Neural progenitor cell (in vitro differentiated cells): ENCODE measurements at regions not wholly inside any gene's neighbourhood (a gene's known extent, or its start where the extent isn't known, plus 50 kb on each side); places are given as distances from the start of the nearest gene placed in this dataset.

ENCODE experiments used
- DNase-seq: peaks from one replicate; pipeline ENCODE4 v3.0.0-alpha.2; 2016; ENCODE audit warnings: low spot score
- H2AFZ ChIP-seq: fragments of 200-600 bp; sonication (generic); replicated peaks from 2 replicates; pipeline ENCODE4 v1.6.1; 2016; ENCODE audit warnings: antibody characterized with exemption
- H3F3A ChIP-seq: fragments of 200-600 bp; sonication (generic); 2 replicates; pipeline ENCODE4 v1.6.1; 2016; ENCODE audit warnings: antibody characterized with exemption, low read depth
- H3K27ac ChIP-seq: fragments of 200-600 bp; sonication (generic); 2 replicates; pipeline ENCODE4 v1.5.1; 2016; ENCODE audit warnings: mild to moderate bottlenecking
- H3K27me3 ChIP-seq: fragments of 200-600 bp; sonication (generic); 2 replicates; pipeline ENCODE4 v1.6.1; 2016; ENCODE audit warnings: mild to moderate bottlenecking, moderate library complexity
- H3K36me3 ChIP-seq: fragments of 200-600 bp; sonication (generic); 2 replicates; pipeline ENCODE4 v1.5.1; 2016
- H3K4me1 ChIP-seq: fragments of 200-600 bp; sonication (generic); 2 replicates; pipeline ENCODE4 v1.6.1; 2016; ENCODE audit warnings: mixed run types
- H3K4me2 ChIP-seq: fragments of 200-600 bp; sonication (generic); 2 replicates; pipeline ENCODE4 v1.6.1; 2016
- H3K4me3 ChIP-seq: fragments of 200-600 bp; sonication (generic); 2 replicates; pipeline ENCODE4 v1.5.1; 2016
- H3K79me2 ChIP-seq: fragments of 200-600 bp; sonication (generic); 2 replicates; pipeline ENCODE4 v1.6.1; 2016; ENCODE audit warnings: low read depth
- H3K9ac ChIP-seq: fragments of 200-600 bp; sonication (generic); 2 replicates; pipeline ENCODE4 v1.6.1; 2016
- H3K9me3 ChIP-seq: fragments of 200-600 bp; sonication (generic); 2 replicates; pipeline ENCODE4 v1.5.1; 2016; ENCODE audit warnings: low read depth
- H4K20me1 ChIP-seq: fragments of 200-600 bp; sonication (generic); 2 replicates; pipeline ENCODE4 v1.6.1; 2016; ENCODE audit warnings: low read depth
- H3K27ac Mint-ChIP-seq: 3 replicates; pipeline ENCODE4 v1.8.0; 2021; ENCODE audit warnings: mixed read lengths
- H3K27me3 Mint-ChIP-seq: 2 replicates; pipeline ENCODE4 v1.8.0; 2022; ENCODE audit warnings: low read depth, mild to moderate bottlenecking, inconsistent platforms, moderate library complexity, mixed read lengths; ENCODE audit not compliant: insufficient read depth
- H3K36me3 Mint-ChIP-seq: 3 replicates; pipeline ENCODE4 v1.8.0; 2021; ENCODE audit warnings: mixed read lengths
- H3K4me1 Mint-ChIP-seq: 3 replicates; pipeline ENCODE4 v1.8.0; 2021; ENCODE audit warnings: mixed read lengths
- H3K4me3 Mint-ChIP-seq: 3 replicates; pipeline ENCODE4 v1.8.0; 2021; ENCODE audit warnings: mild to moderate bottlenecking, moderate library complexity, mixed read lengths
- H3K9me3 Mint-ChIP-seq: 3 replicates; pipeline ENCODE4 v1.8.0; 2020; ENCODE audit warnings: mixed read lengths
- CTCF ChIP-seq: fragments of 200-600 bp; sonication (generic); IDR thresholded peaks from 2 replicates; pipeline ENCODE4 v1.5.1; 2017; ENCODE audit warnings: antibody characterized with exemption, mild to moderate bottlenecking
- EZH2 ChIP-seq: fragments of 200-600 bp; sonication (generic); IDR thresholded peaks from 2 replicates; pipeline ENCODE4 v1.6.1; 2017; ENCODE audit warnings: antibody characterized with exemption, mild to moderate bottlenecking, moderate library complexity
- EZH2phosphoT487 ChIP-seq: fragments of 200-600 bp; sonication (generic); IDR thresholded peaks from 2 replicates; pipeline ENCODE4 v1.6.1; 2017; ENCODE audit warnings: antibody characterized with exemption

GRCh38 chr4:62260254-62260653 is 1060.1 kb downstream of the ADGRL3 start:
- Mint-ChIP-seq H3K4me1 (no peaks in the 10 kb centered on the region), H3K9me3 (no peaks in the 10 kb centered on the region), H3K27ac (no peak overlapping the region), H3K27me3 (no peaks in the 10 kb centered on the region), H3K36me3 (no peaks in the 10 kb centered on the region), H3K4me3 (no peak overlapping the region)
- Histone ChIP-seq H3K4me2 (no peak overlapping the region), H3K79me2 (no peaks in the 10 kb centered on the region), H3F3A (no peaks in the 10 kb centered on the region), H3K36me3 (no peaks in the 10 kb centered on the region), H3K27me3 (no peaks in the 10 kb centered on the region), H3K4me1 (no peaks in the 10 kb centered on the region), H4K20me1 (no peaks in the 10 kb centered on the region), H2AFZ (no peak overlapping the region), H3K4me3 (no peak overlapping the region), H3K9ac (no peak overlapping the region), H3K9me3 (no peaks in the 10 kb centered on the region), H3K27ac (no peak overlapping the region)
- TF ChIP-seq CTCF: no peak
- no peak for TF ChIP-seq EZH2
- no peak for DNase-seq

GRCh38 chr4:62256479-62256878 is 1056.4 kb downstream of the ADGRL3 start:
- H3K4me2 ChIP-seq: no peak overlapping the region
- no peaks in the 10 kb centered on the region for H3K4me1 Mint-ChIP-seq
- H3K27ac Mint-ChIP-seq: no peak overlapping the region
- TF ChIP-seq EZH2phosphoT487: no peak
- TF ChIP-seq EZH2: no peak
- TF ChIP-seq CTCF: no peak
- H3K36me3 ChIP-seq: no peaks in the 10 kb centered on the region
- no peak overlapping the region for H3K4me3 Mint-ChIP-seq
- H3K9ac ChIP-seq: no peak overlapping the region
- H3K4me1 ChIP-seq: no peaks in the 10 kb centered on the region
- no peaks in the 10 kb centered on the region for H3K9me3 ChIP-seq
- H3K79me2 ChIP-seq: no peaks in the 10 kb centered on the region
- H4K20me1 ChIP-seq: no peaks in the 10 kb centered on the region
- H3K36me3 Mint-ChIP-seq: no peaks in the 10 kb centered on the region
- no peaks in the 10 kb centered on the region for H3F3A ChIP-seq
- no peak overlapping the region for H3K27ac ChIP-seq
- DNase-seq: no peak
- no peak overlapping the region for H3K4me3 ChIP-seq
- no peaks in the 10 kb centered on the region for H3K27me3 ChIP-seq
- no peaks in the 10 kb centered on the region for H3K9me3 Mint-ChIP-seq
- H2AFZ ChIP-seq: no peak overlapping the region
- H3K27me3 Mint-ChIP-seq: no peaks in the 10 kb centered on the region

DNA sequence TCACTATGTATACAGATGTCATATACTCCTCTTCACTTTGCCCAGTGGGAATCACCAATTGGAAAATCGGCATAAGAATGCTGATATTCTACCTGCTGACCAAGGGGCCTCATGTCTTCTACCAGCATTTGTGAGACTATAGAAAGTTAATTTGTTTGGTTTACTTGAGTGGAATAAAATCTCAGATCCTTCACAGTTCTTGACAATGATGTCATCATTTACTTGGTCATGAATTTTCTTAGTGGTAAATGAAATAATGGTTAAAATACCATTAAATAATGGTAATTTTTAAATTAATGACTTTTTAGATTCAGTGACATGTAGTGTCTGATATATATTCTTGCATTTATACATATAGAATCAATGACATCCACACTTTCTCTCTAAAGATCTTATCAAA is 1052.6 kb downstream of the ADGRL3 start:
- no peak for DNase-seq

More for the DNA sequence above, 1052.6 kb downstream of the ADGRL3 start:
- Histone ChIP-seq H3K9ac (no peak overlapping the region), H3K9me3 (no peaks in the 10 kb centered on the region), H3K27me3 (no peaks in the 10 kb centered on the region), H3K4me1 (no peaks in the 10 kb centered on the region), H3F3A (no peaks in the 10 kb centered on the region), H3K4me3 (no peak overlapping the region), H3K27ac (no peak overlapping the region), H4K20me1 (no peaks in the 10 kb centered on the region), H3K36me3 (no peaks in the 10 kb centered on the region), H2AFZ (no peak overlapping the region), H3K79me2 (no peaks in the 10 kb centered on the region), H3K4me2 (no peak overlapping the region)
- TF ChIP-seq EZH2 (no peak), CTCF (no peak), EZH2phosphoT487 (no peak)
- H3K4me1 Mint-ChIP-seq: no peaks in the 10 kb centered on the region
- no peaks in the 10 kb centered on the region for H3K36me3 Mint-ChIP-seq
- no peaks in the 10 kb centered on the region for H3K27me3 Mint-ChIP-seq
- no peak overlapping the region for H3K27ac Mint-ChIP-seq
- H3K4me3 Mint-ChIP-seq: no peak overlapping the region
- H3K9me3 Mint-ChIP-seq: no peaks in the 10 kb centered on the region
